GM12865 (cell line): ENCODE measurements at regions not wholly inside any gene's neighbourhood (a gene's known extent, or its start where the extent isn't known, plus 50 kb on each side); places are given as distances from the start of the nearest gene placed in this dataset.

Source experiments
- DNase-seq: peaks from one replicate; pipeline ENCODE4 v3.0.0; 2010; ENCODE audit warnings: low read depth
- H3K4me3 ChIP-seq: 2 replicates; pipeline ENCODE4 v1.5.1; 2011; ENCODE audit warnings: mild to moderate bottlenecking, low read depth, low read length, control low read depth
- CTCF ChIP-seq: IDR thresholded peaks from 2 replicates; pipeline ENCODE4 v1.5.1; 2011; ENCODE audit warnings: low read length, control low read depth, low read depth, inconsistent platforms; ENCODE audit not compliant: insufficient read depth; ENCODE audit errors: missing control alignments

DNA sequence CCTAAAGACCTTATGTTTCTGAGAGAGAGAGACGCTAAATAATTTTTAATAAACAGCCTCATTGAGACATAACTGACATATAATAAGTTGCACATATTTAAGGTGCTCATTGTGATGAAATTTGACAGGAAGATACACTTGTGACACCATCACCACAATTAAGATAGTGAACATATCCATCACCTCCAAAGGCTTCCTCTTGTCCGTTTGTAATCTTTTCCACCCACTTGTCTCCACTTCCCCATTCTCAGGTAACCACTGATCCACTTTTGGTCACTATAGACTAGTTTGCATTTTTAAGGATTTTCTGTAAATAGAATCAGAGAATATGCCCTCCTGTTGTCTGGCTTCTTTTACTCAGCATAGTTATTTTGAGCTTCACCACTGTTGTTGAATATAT is 195.1 kb upstream of the WDR11 start:
- H3K4me3 ChIP-seq: no peak overlapping the region
- no peak for DNase-seq
- TF ChIP-seq CTCF: no peak

DNA sequence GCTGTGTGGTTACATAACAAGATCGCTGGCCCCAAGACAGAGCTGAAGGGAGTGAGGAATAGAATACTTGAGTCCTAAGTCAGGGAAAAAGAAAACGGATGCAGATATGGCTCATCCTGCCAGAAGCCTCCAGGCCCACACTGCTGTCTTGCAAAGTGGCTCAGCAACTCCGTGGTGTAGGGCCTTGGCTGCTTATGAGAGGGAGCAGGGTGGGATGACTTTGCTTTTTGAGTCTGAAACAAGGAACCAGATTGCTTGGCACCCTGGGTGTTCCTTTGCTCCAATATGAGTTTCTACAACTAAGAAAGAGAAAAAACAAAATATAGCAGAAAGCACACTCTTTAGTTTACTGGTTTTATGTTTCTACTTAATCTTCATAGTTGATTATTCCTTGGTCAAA is 193.8 kb upstream of the WDR11 start:
- TF ChIP-seq CTCF: no peak
- DNase-seq: no peak
- H3K4me3 ChIP-seq: no peak overlapping the region

GRCh38 chr10:120658943-120659885 is 191.9 kb upstream of the WDR11 start:
- no peak for DNase-seq
- no peak for TF ChIP-seq CTCF
- no peak overlapping the region for H3K4me3 ChIP-seq

- no peak for DNase-seq
- no peak for TF ChIP-seq CTCF
- H3K4me3 ChIP-seq: no peak overlapping the region
These were observed 184.9 kb upstream of the WDR11 start for GRCh38 chr10:120666308-120666707.

DNA sequence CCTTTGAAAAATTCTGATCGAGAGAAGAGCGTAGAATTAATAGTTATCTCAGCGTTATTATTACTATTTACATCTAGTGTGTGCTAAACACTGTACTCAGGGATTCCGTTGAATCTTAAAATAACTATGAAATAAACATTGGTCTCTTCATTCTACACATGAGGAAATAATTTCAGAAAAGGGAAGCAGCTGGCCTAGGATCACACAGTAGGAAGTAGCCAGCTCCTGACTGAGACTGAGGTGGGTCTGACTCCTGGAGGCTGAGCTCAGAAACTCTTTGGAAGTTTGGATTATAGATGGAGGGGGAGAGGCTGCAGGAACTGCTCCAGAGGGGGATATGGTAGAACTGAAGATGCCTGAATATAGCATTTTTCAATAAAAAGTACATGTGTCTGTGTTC is 183.9 kb upstream of the WDR11 start:
- no peak for DNase-seq
- no peak overlapping the region for H3K4me3 ChIP-seq
- TF ChIP-seq CTCF: no peak

DNA sequence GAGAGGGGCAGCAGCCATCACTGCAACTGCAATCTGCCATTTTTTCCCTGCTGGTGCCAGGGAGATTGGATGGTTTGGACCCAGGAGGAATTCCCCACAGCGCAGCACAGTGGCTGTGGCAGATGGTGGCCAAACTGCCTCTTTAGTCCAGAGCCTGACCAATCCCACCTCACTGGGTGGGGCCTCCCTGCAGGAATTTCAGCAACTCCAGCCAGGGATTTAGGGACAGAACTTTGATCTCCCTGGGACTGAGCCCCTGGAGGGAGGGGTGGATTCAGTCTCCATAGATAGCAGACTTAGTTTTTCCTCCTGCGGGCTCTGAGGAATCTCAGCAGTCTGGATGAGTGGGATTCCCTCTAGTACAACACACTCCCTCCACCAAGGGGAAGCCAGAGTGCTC is 179.7 kb upstream of the WDR11 start:
- DNase-seq: no peak
- no peak for TF ChIP-seq CTCF
- H3K4me3 ChIP-seq: no peak overlapping the region

DNA sequence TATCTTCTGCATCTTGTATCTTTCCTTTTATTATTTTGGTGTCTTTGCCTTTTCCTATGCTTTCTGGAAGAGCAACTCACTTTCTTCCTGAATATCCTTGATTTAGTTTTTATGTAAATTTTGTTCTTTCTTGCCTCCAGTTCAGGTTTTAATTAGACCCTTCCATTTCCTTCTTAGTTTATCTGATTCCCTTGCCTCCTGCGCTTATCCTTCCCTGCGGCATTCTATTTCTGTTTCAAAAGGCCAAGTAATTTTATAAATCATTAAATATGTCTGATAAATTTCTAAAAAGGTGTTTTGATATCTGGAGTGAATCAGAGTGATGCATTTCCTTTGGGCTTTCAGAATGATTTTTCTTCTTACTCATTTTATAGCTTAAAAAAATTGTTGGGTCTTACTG is 167.7 kb upstream of the WDR11 start:
- no peak for TF ChIP-seq CTCF
- H3K4me3 ChIP-seq: no peak overlapping the region

More for the DNA sequence above, 167.7 kb upstream of the WDR11 start:
- DNase-seq: no peak
